Colonic mucosa (tissue), 4 donors: ENCODE measurements at regions not wholly inside any gene's neighbourhood (a gene's known extent, or its start where the extent isn't known, plus 50 kb on each side); places are given as distances from the start of the nearest gene placed in this dataset.

ENCODE experiments used
- DNase-seq: peaks from one replicate; pipeline ENCODE4 v3.0.0-alpha.2; 2020
- H3K27ac ChIP-seq: fragments of 200-600 bp; one replicate; pipeline ENCODE4 v1.8.0; 2021
- H3K27me3 ChIP-seq: fragments of 200-600 bp; one replicate; pipeline ENCODE4 v1.8.0; 2021
- H3K36me3 ChIP-seq: fragments of 200-600 bp; one replicate; pipeline ENCODE4 v1.8.0; 2021
- H3K4me1 ChIP-seq: fragments of 200-600 bp; one replicate; pipeline ENCODE4 v1.8.0; 2021; ENCODE audit warnings: mild to moderate bottlenecking
- H3K4me3 ChIP-seq: fragments of 200-600 bp; one replicate; pipeline ENCODE4 v1.8.0; 2021
- H3K9ac ChIP-seq, 2 donors: one replicate each; pipeline ENCODE4 v1.7.0; 2013; ENCODE audit warnings: control low read depth in 2 of 2, low read depth in 2 of 2, low read length in 2 of 2
- H3K9me3 ChIP-seq: fragments of 200-600 bp; one replicate; pipeline ENCODE4 v1.8.0; 2021
- CTCF ChIP-seq: fragments of 200-600 bp; IDR thresholded peaks from one replicate; pipeline ENCODE4 v1.8.0; 2022; ENCODE audit warnings: antibody characterized with exemption, mild to moderate bottlenecking
- intact Hi-C: fragments of 100-400 bp; cut with DNase I; formaldehyde crosslinking; loops from one replicate; pipeline ENCODE4 v1.14.1; 2022
- donor health status: healthy.
- donor health status: DM: no; HTN: no; CAD: no.
- donor health status: DM: no; HTN: no; CAD: no.

- no peak for TF ChIP-seq CTCF
- Histone ChIP-seq H3K27ac (no peak overlapping the region), H3K4me1 (no peaks in the 10 kb centered on the region), H3K36me3 (no peaks in the 10 kb centered on the region), H3K9me3 (no peaks in the 10 kb centered on the region), H3K4me3 (no peak overlapping the region), H3K9ac (no peak overlapping the region), H3K27me3 (no peaks in the 10 kb centered on the region)
- intact Hi-C loops = no loop called here
- DNase-seq = no peak
These were observed 1223.0 kb upstream of the ADGRB3 start for GRCh38 chr6:67412035-67412434.

- H3K9ac ChIP-seq = no peak overlapping the region
- no peaks in the 10 kb centered on the region for H3K4me1 ChIP-seq
- no peak for TF ChIP-seq CTCF
- no peaks in the 10 kb centered on the region for H3K36me3 ChIP-seq
- no peaks in the 10 kb centered on the region for H3K9me3 ChIP-seq
- H3K4me3 ChIP-seq = no peak overlapping the region
- no peaks in the 10 kb centered on the region for H3K27me3 ChIP-seq
- intact Hi-C loops = no loop called here
- no peak for DNase-seq
- no peak overlapping the region for H3K27ac ChIP-seq
These were observed 1224.0 kb upstream of the ADGRB3 start for GRCh38 chr6:67411036-67411435.

- intact Hi-C loops = no loop called here
- Histone ChIP-seq H3K36me3 (no peaks in the 10 kb centered on the region), H3K27me3 (no peaks in the 10 kb centered on the region), H3K9me3 (no peaks in the 10 kb centered on the region), H3K4me1 (no peaks in the 10 kb centered on the region), H3K4me3 (no peak overlapping the region), H3K9ac (no peak overlapping the region), H3K27ac (no peak overlapping the region)
- DNase-seq = no peak
- TF ChIP-seq CTCF = no peak
These were observed 1240.8 kb upstream of the ADGRB3 start for GRCh38 chr6:67394254-67394653.

- no peak for DNase-seq
- Histone ChIP-seq H3K9me3 (no peaks in the 10 kb centered on the region), H3K27me3 (no peaks in the 10 kb centered on the region), H3K9ac (no peak overlapping the region), H3K27ac (no peak overlapping the region), H3K4me3 (no peak overlapping the region), H3K4me1 (no peaks in the 10 kb centered on the region), H3K36me3 (no peaks in the 10 kb centered on the region)
- TF ChIP-seq CTCF = no peak
- intact Hi-C loops = no loop called here
These were observed 1241.7 kb upstream of the ADGRB3 start for GRCh38 chr6:67393356-67393755.

- Histone ChIP-seq H3K9ac (no peak overlapping the region), H3K9me3 (no peaks in the 10 kb centered on the region), H3K36me3 (no peaks in the 10 kb centered on the region), H3K27ac (no peak overlapping the region), H3K4me1 (no peaks in the 10 kb centered on the region), H3K27me3 (no peaks in the 10 kb centered on the region), H3K4me3 (no peak overlapping the region)
- DNase-seq = no peak
- no peak for TF ChIP-seq CTCF
- intact Hi-C loops = no loop called here
These were observed 1243.1 kb upstream of the ADGRB3 start for GRCh38 chr6:67391955-67392354.

GRCh38 chr6:67369679-67370078, 1265.4 kb upstream of the ADGRB3 start:
- H3K4me3 ChIP-seq = no peak overlapping the region

More at GRCh38 chr6:67369679-67370078, 1265.4 kb upstream of the ADGRB3 start:
- H3K36me3 ChIP-seq = no peaks in the 10 kb centered on the region
- H3K9me3 ChIP-seq = no peaks in the 10 kb centered on the region
- no peak for TF ChIP-seq CTCF
- no peak overlapping the region for H3K9ac ChIP-seq
- H3K27ac ChIP-seq = no peak overlapping the region
- intact Hi-C loops = no loop called here
- DNase-seq = no peak
- no peaks in the 10 kb centered on the region for H3K27me3 ChIP-seq
- H3K4me1 ChIP-seq = no peaks in the 10 kb centered on the region
